MM.1S (cell line): ENCODE measurements at regions not wholly inside any gene's neighbourhood (a gene's known extent, or its start where the extent isn't known, plus 50 kb on each side); places are given as distances from the start of the nearest gene placed in this dataset.
"Not testable (repeated sequence)": the region's sequence is repeated elsewhere in the genome, so short reads cannot be mapped to it uniquely, and the experiment has no call there.

Source experiments
- DNase-seq: peaks from one replicate; pipeline ENCODE4 v3.0.0-alpha.2; 2015
- H2AFZ ChIP-seq: fragments of 300-600 bp; sonication (generic); 2 replicates; pipeline ENCODE4 v1.6.0; 2016; ENCODE audit warnings: antibody characterized with exemption, low read length
- H3F3A ChIP-seq: fragments of 300-600 bp; sonication (generic); 2 replicates; pipeline ENCODE4 v1.6.1; 2016; ENCODE audit warnings: mild to moderate bottlenecking, antibody characterized with exemption, low read length, moderate library complexity, mixed read lengths; ENCODE audit not compliant: insufficient read depth
- H3K27ac ChIP-seq: fragments of 300-600 bp; sonication (generic); 2 replicates; pipeline ENCODE4 v1.5.1; 2016; ENCODE audit warnings: mild to moderate bottlenecking, low read length
- H3K27me3 ChIP-seq: fragments of 300-600 bp; sonication (generic); replicated peaks from 2 replicates; pipeline ENCODE4 v1.6.0; 2016; ENCODE audit warnings: low read length; ENCODE audit not compliant: insufficient read depth
- H3K36me3 ChIP-seq: fragments of 300-600 bp; sonication (generic); replicated peaks from 2 replicates; pipeline ENCODE4 v1.6.1; 2016; ENCODE audit warnings: mild to moderate bottlenecking, low read length, mixed read lengths; ENCODE audit not compliant: insufficient read depth
- H3K4me1 ChIP-seq: fragments of 300-600 bp; sonication (generic); 2 replicates; pipeline ENCODE4 v1.6.1; 2016; ENCODE audit warnings: low read length, mixed read lengths
- H3K4me2 ChIP-seq: fragments of 300-600 bp; sonication (generic); 2 replicates; pipeline ENCODE4 v1.6.0; 2016; ENCODE audit warnings: low read depth, low read length
- H3K4me3 ChIP-seq: fragments of 300-600 bp; sonication (generic); 2 replicates; pipeline ENCODE4 v1.5.1; 2016; ENCODE audit warnings: low read length, mixed read lengths
- H3K79me2 ChIP-seq: fragments of 300-600 bp; sonication (generic); 2 replicates; pipeline ENCODE4 v1.6.1; 2016; ENCODE audit warnings: mixed run types, low read length, mixed read lengths
- H3K9ac ChIP-seq: fragments of 300-600 bp; sonication (generic); 2 replicates; pipeline ENCODE4 v1.6.1; 2016; ENCODE audit warnings: low read length, mixed read lengths
- H3K9me2 ChIP-seq: fragments of 300-600 bp; sonication (generic); replicated peaks from 2 replicates; pipeline ENCODE4 v1.6.1; 2016; ENCODE audit warnings: mild to moderate bottlenecking, low read length, mixed read lengths; ENCODE audit not compliant: insufficient read depth
- H3K9me3 ChIP-seq: fragments of 300-600 bp; sonication (generic); replicated peaks from 2 replicates; pipeline ENCODE4 v1.6.1; 2016; ENCODE audit warnings: mild to moderate bottlenecking, low read length, mixed read lengths; ENCODE audit not compliant: insufficient read depth
- H4K20me1 ChIP-seq: fragments of 300-600 bp; sonication (generic); 2 replicates; pipeline ENCODE4 v1.6.1; 2016; ENCODE audit warnings: mild to moderate bottlenecking, low read length, moderate library complexity, mixed read lengths; ENCODE audit not compliant: insufficient read depth
- CTCF ChIP-seq: fragments of 300-600 bp; sonication (generic); IDR thresholded peaks from 2 replicates; pipeline ENCODE4 v1.5.1; 2016; ENCODE audit warnings: antibody characterized with exemption, low read length, mixed read lengths
- EZH2 ChIP-seq: fragments of 300-600 bp; sonication (generic); optimal IDR thresholded peaks from 2 replicates; pipeline ENCODE3; 2017; ENCODE audit warnings: low read depth, mild to moderate bottlenecking, antibody characterized with exemption, low read length, mixed read lengths
- EZH2phosphoT487 ChIP-seq: fragments of 300-600 bp; sonication (generic); IDR thresholded peaks from 2 replicates; pipeline ENCODE4 v1.6.1; 2018; ENCODE audit warnings: antibody characterized with exemption, low read length

DNA sequence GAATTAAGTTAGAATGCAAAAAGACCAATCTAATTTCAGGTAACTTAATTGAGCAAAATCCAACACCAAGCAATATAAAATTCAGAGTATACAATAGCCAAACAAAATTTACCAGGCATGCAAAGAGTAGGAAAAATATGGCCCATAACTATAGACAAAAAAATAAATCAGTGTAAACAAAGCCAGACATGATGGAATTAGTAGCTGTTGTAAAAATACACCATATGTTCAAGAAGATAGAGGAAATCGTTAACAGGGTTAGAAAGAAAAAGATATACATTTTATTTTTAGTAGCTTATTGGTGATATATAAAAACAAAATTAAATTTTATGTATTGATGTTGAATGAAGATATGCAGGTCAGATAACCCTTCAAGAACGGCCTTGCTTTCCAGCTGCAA, 621.1 kb upstream of the MIR17HG start:
- no peak overlapping the region for H3K4me2 ChIP-seq
- DNase-seq, result no peak
- no peaks in the 10 kb centered on the region for H3K4me1 ChIP-seq
- H2AFZ ChIP-seq, result no peak overlapping the region
- no peaks in the 10 kb centered on the region for H3K79me2 ChIP-seq
- H3K4me3 ChIP-seq, result no peak overlapping the region
- H3K27ac ChIP-seq, result no peak overlapping the region
- no peaks in the 10 kb centered on the region for H3K9me3 ChIP-seq
- H4K20me1 ChIP-seq, result no peaks in the 10 kb centered on the region
- no peaks in the 10 kb centered on the region for H3K9me2 ChIP-seq
- H3K9ac ChIP-seq, result no peak overlapping the region
- H3K27me3 ChIP-seq, result no peaks in the 10 kb centered on the region
- H3K36me3 ChIP-seq, result no peaks in the 10 kb centered on the region
- no peaks in the 10 kb centered on the region for H3F3A ChIP-seq
- TF ChIP-seq EZH2, result no peak
- TF ChIP-seq CTCF, result no peak
- TF ChIP-seq EZH2phosphoT487, result no peak

- Histone ChIP-seq H3K4me2 (no peak overlapping the region), H3K27ac (no peak overlapping the region), H3K36me3 (no peaks in the 10 kb centered on the region), H3K9ac (no peak overlapping the region), H3K9me3 (no peaks in the 10 kb centered on the region), H3K9me2 (no peaks in the 10 kb centered on the region), H3F3A (no peaks in the 10 kb centered on the region), H3K27me3 (no peaks in the 10 kb centered on the region), H3K4me3 (no peak overlapping the region), H2AFZ (no peak overlapping the region), H3K4me1 (no peaks in the 10 kb centered on the region), H3K79me2 (no peaks in the 10 kb centered on the region), H4K20me1 (no peaks in the 10 kb centered on the region)
- no peak for TF ChIP-seq EZH2
- no peak for TF ChIP-seq EZH2phosphoT487
- TF ChIP-seq CTCF, result no peak
- no peak for DNase-seq
These were observed 615.4 kb upstream of the MIR17HG start for GRCh38 chr13:90732049-90732448.

GRCh38 chr13:90734497-90734896, 613.0 kb upstream of the MIR17HG start:
- not testable (repeated sequence) for H3K4me2 ChIP-seq, H2AFZ ChIP-seq, H3K27ac ChIP-seq, H3K4me3 ChIP-seq, DNase-seq, H3F3A ChIP-seq, H4K20me1 ChIP-seq, H3K79me2 ChIP-seq, H3K36me3 ChIP-seq, H3K9me2 ChIP-seq, H3K27me3 ChIP-seq, H3K4me1 ChIP-seq, H3K9me3 ChIP-seq, H3K9ac ChIP-seq

DNA sequence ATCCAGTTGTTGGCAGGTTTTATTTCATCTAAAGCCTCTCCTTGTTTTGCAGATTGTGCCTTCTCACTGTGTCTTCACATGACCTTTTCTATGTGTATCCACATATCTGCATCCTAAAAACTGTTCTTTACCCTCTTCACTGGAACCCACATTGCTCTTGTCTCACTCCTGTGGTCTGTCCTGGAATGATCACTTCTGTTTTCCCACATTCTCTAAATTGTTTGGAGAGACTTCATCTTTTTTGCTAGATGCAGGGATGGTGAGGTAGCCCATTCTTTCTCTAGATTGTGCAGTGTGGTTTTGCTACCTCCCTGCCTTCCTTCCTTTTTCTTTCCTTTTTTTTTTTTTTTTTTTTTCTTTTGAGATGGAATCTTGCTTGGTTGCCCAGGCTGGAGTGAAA, 608.6 kb upstream of the MIR17HG start:
- TF ChIP-seq EZH2 (no peak), CTCF (no peak), EZH2phosphoT487 (no peak)
- H3F3A ChIP-seq, result no peaks in the 10 kb centered on the region
- H4K20me1 ChIP-seq, result no peaks in the 10 kb centered on the region
- no peak overlapping the region for H3K27ac ChIP-seq
- no peaks in the 10 kb centered on the region for H3K79me2 ChIP-seq
- no peaks in the 10 kb centered on the region for H3K36me3 ChIP-seq
- no peak overlapping the region for H3K4me3 ChIP-seq
- H2AFZ ChIP-seq, result no peak overlapping the region
- no peaks in the 10 kb centered on the region for H3K4me1 ChIP-seq
- H3K9me3 ChIP-seq, result no peaks in the 10 kb centered on the region
- no peak overlapping the region for H3K4me2 ChIP-seq
- H3K9ac ChIP-seq, result no peak overlapping the region
- H3K27me3 ChIP-seq, result no peaks in the 10 kb centered on the region
- H3K9me2 ChIP-seq, result no peaks in the 10 kb centered on the region
- DNase-seq, result no peak
